Natural killer cell (primary cell): ENCODE measurements at regions not wholly inside any gene's neighbourhood (a gene's known extent, or its start where the extent isn't known, plus 50 kb on each side); places are given as distances from the start of the nearest gene placed in this dataset.

Experiments
- ATAC-seq, 3 donors: fragments of 150-1000 bp in 2 of 3; fragments of 200-7000 bp in 1 of 3; cut with Tn5 transposase; 1 replicate in 1 of 3; 2 replicates in 2 of 3; pipeline ENCODE4 v1.10.0; 2021; ENCODE audit warnings: mild to moderate bottlenecking in 2 of 3, moderate library complexity in 2 of 3
- DNase-seq, 2 donors: peaks; one replicate each; pipeline versions ENCODE4 v3.0.0 to v3.0.0-alpha.2; 2013 to 2021; ENCODE audit warnings: mixed read lengths in 1 of 2
- H3K27ac ChIP-seq: one replicate; pipeline ENCODE4 v1.5.1; 2013; ENCODE audit warnings: mild to moderate bottlenecking, low read length
- H3K27me3 ChIP-seq: one replicate; pipeline ENCODE4 v1.6.1; 2013; ENCODE audit warnings: low read length; ENCODE audit not compliant: control insufficient read depth, insufficient read depth
- H3K36me3 ChIP-seq: one replicate; pipeline ENCODE4 v1.6.1; 2013; ENCODE audit warnings: low read length; ENCODE audit not compliant: control insufficient read depth, insufficient read depth
- H3K4me1 ChIP-seq: one replicate; pipeline ENCODE4 v1.6.1; 2013; ENCODE audit warnings: low read length; ENCODE audit not compliant: control insufficient read depth, insufficient read depth
- H3K4me3 ChIP-seq: one replicate; pipeline ENCODE4 v1.5.1; 2013; ENCODE audit warnings: low read length
- H3K9me3 ChIP-seq: one replicate; pipeline ENCODE4 v1.6.1; 2013; ENCODE audit warnings: low read length; ENCODE audit not compliant: control insufficient read depth, insufficient read depth
- H3K27ac Mint-ChIP-seq, 2 donors: one replicate each; pipeline ENCODE4 v1.8.0; 2022; ENCODE audit warnings: mild to moderate bottlenecking in 2 of 2, mixed read lengths in 2 of 2, moderate library complexity in 1 of 2
- H3K27me3 Mint-ChIP-seq, 2 donors: one replicate each; pipeline ENCODE4 v1.8.0; 2022; ENCODE audit warnings: low read depth in 2 of 2, mixed read lengths in 2 of 2
- H3K36me3 Mint-ChIP-seq: one replicate; pipeline ENCODE4 v1.8.0; 2022; ENCODE audit warnings: mixed read lengths
- H3K4me1 Mint-ChIP-seq, 2 donors: one replicate each; pipeline ENCODE4 v1.8.0; 2022; ENCODE audit warnings: mixed read lengths in 2 of 2
- H3K4me3 Mint-ChIP-seq: one replicate; pipeline ENCODE4 v1.8.0; 2022; ENCODE audit warnings: mild to moderate bottlenecking, moderate library complexity, mixed read lengths
- H3K9me3 Mint-ChIP-seq, 2 donors: one replicate each; pipeline ENCODE4 v1.8.0; 2022; ENCODE audit warnings: mixed read lengths in 2 of 2
- WGBS: methylation state at CpG from one replicate; pipeline ENCODE4 v1.1.7; 2013; ENCODE audit warnings: missing lambda C conversion rate; ENCODE audit not compliant: insufficient coverage; 5-methylcytosine and 5-hydroxymethylcytosine counted together
- intact Hi-C: fragments of 100-400 bp; cut with micrococcal nuclease; formaldehyde crosslinking; loops from one replicate; pipeline ENCODE4 v1.14.2; 2022
- TF ChIP-seq, protein P1 (sequence below): fragments of 200-600 bp; IDR thresholded peaks from one replicate; pipeline ENCODE4 v1.8.0; 2022; ENCODE audit warnings: antibody characterized with exemption

DNA sequence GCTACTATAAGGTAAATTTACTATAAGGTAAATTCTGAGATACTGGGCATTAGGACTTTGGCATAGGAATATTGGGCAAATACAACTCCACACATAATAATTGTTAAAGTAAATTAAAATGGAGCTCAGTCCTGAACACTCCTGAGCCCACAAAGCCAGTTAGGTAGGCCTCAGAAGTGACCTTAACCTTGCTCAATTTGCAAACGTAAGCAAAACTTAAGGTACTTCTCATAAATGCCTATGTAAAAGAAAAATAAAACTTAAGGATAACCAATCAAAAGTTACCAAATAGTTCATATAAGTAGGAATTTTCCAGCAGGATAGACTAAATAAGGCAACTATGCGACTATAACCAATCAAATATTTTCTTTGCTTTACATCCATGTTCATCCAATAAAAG is 197.7 kb downstream of the MC4R start:
- no peak for ATAC-seq
- Mint-ChIP-seq H3K27ac (no peak overlapping the region), H3K4me3 (no peak overlapping the region), H3K36me3 (no peaks in the 10 kb centered on the region), H3K4me1 (no peaks in the 10 kb centered on the region), H3K27me3 (no peaks in the 10 kb centered on the region), H3K9me3 (no peaks in the 10 kb centered on the region)
- intact Hi-C loops = no loop called here
- Histone ChIP-seq H3K27ac (no peak overlapping the region), H3K4me3 (no peak overlapping the region), H3K9me3 (no peaks in the 10 kb centered on the region), H3K4me1 (no peaks in the 10 kb centered on the region), H3K27me3 (no peaks in the 10 kb centered on the region), H3K36me3 (no peaks in the 10 kb centered on the region)
- TF ChIP-seq, protein P1, sequence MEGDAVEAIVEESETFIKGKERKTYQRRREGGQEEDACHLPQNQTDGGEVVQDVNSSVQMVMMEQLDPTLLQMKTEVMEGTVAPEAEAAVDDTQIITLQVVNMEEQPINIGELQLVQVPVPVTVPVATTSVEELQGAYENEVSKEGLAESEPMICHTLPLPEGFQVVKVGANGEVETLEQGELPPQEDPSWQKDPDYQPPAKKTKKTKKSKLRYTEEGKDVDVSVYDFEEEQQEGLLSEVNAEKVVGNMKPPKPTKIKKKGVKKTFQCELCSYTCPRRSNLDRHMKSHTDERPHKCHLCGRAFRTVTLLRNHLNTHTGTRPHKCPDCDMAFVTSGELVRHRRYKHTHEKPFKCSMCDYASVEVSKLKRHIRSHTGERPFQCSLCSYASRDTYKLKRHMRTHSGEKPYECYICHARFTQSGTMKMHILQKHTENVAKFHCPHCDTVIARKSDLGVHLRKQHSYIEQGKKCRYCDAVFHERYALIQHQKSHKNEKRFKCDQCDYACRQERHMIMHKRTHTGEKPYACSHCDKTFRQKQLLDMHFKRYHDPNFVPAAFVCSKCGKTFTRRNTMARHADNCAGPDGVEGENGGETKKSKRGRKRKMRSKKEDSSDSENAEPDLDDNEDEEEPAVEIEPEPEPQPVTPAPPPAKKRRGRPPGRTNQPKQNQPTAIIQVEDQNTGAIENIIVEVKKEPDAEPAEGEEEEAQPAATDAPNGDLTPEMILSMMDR = no peak
- no peak for DNase-seq
- 73% methylated on average over 1 of the region's 2 CpGs for WGBS

DNA sequence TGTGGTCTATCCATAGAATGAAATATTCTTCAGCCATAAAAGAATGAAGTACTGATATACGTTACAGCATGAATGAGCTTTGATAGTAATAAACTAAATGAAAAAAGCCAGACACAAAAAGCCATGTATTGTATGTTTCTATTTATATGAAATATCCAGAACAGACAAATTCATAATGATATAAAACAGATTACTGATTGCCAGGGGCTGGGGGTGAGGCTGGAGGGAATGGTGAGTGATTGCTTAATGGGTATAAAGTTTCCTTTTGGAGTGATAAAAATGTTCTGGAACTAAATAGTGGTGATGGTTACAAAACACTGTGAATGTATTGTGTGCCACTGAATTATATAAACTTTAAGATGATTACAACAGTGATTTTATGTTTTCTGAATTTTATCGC is 200.5 kb downstream of the MC4R start:
- no peaks in the 10 kb centered on the region for H3K4me1 ChIP-seq
- Mint-ChIP-seq H3K4me3 (no peak overlapping the region), H3K27me3 (no peaks in the 10 kb centered on the region), H3K36me3 (no peaks in the 10 kb centered on the region), H3K9me3 (no peaks in the 10 kb centered on the region), H3K4me1 (no peaks in the 10 kb centered on the region), H3K27ac (no peak overlapping the region)
- intact Hi-C loops = no loop called here
- no CpG with 5 or more reads among the region's 2 CpGs for WGBS
- H3K9me3 ChIP-seq = no peaks in the 10 kb centered on the region
- no peak overlapping the region for H3K27ac ChIP-seq
- H3K27me3 ChIP-seq = no peaks in the 10 kb centered on the region
- no peak overlapping the region for H3K4me3 ChIP-seq
- ATAC-seq = no peak
- TF ChIP-seq, protein P1 = no peak
- no peak for DNase-seq
- H3K36me3 ChIP-seq = no peaks in the 10 kb centered on the region

DNA sequence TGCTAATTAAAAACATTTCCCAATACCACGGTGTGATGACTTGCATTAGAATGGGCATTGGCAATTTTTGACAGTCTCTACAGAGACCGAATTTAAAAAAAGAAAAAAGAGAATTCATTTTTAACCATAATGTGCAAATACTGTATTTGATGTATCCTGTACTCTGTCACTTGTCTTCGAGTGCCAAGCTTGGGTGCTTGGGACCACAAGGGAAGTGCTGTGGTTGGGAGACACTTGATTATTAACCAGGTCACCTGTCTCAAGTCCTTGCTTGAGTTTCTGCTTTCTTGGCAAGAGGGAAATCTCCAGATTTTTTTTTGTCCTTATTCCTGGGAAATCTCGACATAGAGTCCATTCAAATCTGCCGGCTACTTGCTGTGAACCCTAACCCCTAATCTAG is 209.0 kb downstream of the MC4R start:
- no peaks in the 10 kb centered on the region for H3K27me3 ChIP-seq
- H3K4me1 ChIP-seq = no peaks in the 10 kb centered on the region
- H3K4me1 Mint-ChIP-seq = no peaks in the 10 kb centered on the region
- H3K36me3 ChIP-seq = no peaks in the 10 kb centered on the region
- intact Hi-C loops = no loop called here
- no peaks in the 10 kb centered on the region for H3K9me3 ChIP-seq
- no peak overlapping the region for H3K4me3 Mint-ChIP-seq
- no peak for DNase-seq
- TF ChIP-seq, protein P1 = no peak
- WGBS = 59% methylated on average over 3 of the region's 5 CpGs
- no peak overlapping the region for H3K27ac ChIP-seq
- H3K27ac Mint-ChIP-seq = no peak overlapping the region
- no peaks in the 10 kb centered on the region for H3K36me3 Mint-ChIP-seq
- H3K4me3 ChIP-seq = no peak overlapping the region
- ATAC-seq = no peak
- no peaks in the 10 kb centered on the region for H3K27me3 Mint-ChIP-seq
- H3K9me3 Mint-ChIP-seq = peaks cover 4 to 10% of the 10 kb centered on the region in 2 donors

DNA sequence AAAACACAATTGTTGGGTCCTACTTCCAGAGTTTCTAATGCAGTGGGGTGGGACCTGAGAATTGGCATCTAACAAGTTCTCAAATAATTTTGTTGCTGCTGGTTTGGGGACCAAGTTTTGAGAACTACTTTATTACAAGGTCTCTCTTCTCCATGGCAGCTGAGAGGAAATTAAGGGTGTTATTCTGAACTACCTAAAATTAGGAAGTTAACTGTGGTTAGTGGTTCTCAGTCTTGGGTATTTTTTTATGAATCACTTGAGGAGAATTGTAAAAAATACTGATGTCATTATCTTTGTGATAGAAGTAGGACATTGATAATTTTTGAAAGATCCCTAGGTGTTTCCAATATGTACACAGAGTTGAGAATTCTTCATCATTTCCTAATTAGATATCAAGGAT is 210.2 kb downstream of the MC4R start:
- H3K9me3 Mint-ChIP-seq = peaks cover 4 to 10% of the 10 kb centered on the region in 2 donors
- TF ChIP-seq, protein P1 = no peak
- DNase-seq = no peak
- intact Hi-C loops = no loop called here
- no peaks in the 10 kb centered on the region for H3K9me3 ChIP-seq
- no peaks in the 10 kb centered on the region for H3K27me3 ChIP-seq
- H3K4me3 Mint-ChIP-seq = no peak overlapping the region
- no peak overlapping the region for H3K4me3 ChIP-seq
- H3K36me3 Mint-ChIP-seq = no peaks in the 10 kb centered on the region
- H3K27ac ChIP-seq = no peak overlapping the region
- no peak overlapping the region for H3K27ac Mint-ChIP-seq
- no peaks in the 10 kb centered on the region for H3K36me3 ChIP-seq
- ATAC-seq = no peak
- H3K27me3 Mint-ChIP-seq = no peaks in the 10 kb centered on the region
- H3K4me1 ChIP-seq = no peaks in the 10 kb centered on the region
- no peaks in the 10 kb centered on the region for H3K4me1 Mint-ChIP-seq
